Activated CD4-positive, alpha-beta T cell treated with anti-CD3 and anti-CD28 coated beads, Interleukin-10, Interleukin-2, amounts not matched to agents 100 ng/mL and 50 ng/mL, durations not matched to agents 16 hours and 8 hours (primary cell): ENCODE measurements at regions not wholly inside any gene's neighbourhood (a gene's known extent, or its start where the extent isn't known, plus 50 kb on each side); places are given as distances from the start of the nearest gene placed in this dataset.
"Not testable (repeated sequence)": the region's sequence is repeated elsewhere in the genome, so short reads cannot be mapped to it uniquely, and the experiment has no call there.

Experiments
- DNase-seq: peaks from one replicate; pipeline ENCODE4 v3.0.0-alpha.2; 2020

DNA sequence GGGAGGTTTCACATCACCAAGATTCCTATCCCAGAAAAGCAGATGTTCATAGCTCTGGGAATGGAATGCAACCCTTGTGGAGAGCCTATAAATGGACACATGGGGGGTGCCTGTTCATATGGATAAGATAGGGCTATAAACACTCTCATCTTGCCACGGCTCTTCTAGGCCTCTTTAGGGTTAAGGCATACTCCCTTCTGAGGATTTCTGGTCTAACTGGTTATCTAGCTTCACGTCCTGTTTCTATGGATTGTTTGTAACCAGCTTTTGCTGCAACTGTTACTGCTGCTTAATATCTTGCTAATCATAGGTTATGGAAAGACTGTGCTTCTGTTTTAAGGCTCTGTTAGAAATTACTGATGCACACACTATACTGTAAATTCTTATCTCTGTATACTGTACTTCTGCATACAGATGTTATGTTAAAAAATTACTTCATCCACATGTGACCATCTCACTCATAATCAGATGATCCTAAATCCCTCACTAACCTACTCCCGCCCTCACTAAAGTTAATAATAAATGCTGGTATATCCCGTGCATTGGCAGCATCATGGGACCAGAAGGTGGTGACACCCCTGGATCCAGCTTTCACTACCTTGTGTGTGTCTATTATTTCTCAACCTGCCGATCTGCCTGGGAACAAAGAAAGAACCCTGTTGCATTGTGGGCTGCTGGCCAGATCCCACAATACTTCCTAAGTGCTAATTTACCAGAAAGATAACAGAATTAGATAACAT is 68.7 kb downstream of the PRKAB2 start:
- DNase-seq: not testable (repeated sequence)

DNA sequence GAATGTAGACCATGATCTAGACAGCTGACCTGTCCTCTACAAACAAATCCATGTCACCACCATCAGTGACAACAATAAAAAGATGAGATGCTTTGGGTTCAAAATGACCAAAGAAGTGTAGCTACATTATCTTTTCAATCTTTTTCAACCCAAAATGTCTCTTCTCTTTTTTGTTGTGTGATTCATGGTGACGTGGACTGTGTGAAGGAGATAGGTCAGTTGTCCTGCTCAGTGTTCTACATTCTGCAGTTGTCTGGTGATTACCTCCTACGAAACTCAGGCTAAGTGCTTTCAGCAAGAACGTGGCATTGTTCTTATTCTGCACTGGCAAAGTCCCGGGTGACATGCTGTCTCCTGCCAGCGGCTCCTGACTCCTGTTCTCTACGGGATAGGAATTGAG is 73.1 kb downstream of the PRKAB2 start:
- no peak for DNase-seq

DNA sequence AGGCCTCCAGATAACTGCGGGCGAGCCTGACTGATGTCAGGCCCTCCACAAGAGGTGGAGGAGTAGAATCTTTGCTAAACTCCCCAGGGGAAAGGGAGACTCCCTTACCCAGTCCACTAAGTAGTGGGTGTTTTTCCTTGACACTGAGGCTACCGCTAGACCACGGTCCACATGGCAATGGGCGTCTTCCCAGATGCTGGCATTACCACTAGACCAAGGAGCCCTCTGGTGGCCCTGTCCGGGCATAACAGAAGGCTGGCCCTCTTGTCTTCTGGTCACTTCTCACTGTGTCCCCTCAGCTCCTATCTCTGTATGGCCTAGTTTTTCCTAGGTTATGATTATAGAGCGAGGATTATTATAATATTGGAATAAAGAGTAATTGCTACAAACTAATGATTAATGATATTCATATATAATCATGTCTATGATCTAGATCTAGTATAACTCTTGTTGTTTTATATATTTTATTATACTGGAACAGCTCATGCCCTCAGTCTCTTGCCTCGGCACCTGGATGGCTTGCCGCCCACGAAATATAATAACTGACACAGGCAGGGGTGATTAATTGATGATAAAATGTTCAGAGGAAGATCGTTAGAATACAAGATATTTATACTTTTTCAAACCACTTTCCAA is 73.8 kb downstream of the PRKAB2 start:
- peak; percentile 25 for DNase-seq

DNA sequence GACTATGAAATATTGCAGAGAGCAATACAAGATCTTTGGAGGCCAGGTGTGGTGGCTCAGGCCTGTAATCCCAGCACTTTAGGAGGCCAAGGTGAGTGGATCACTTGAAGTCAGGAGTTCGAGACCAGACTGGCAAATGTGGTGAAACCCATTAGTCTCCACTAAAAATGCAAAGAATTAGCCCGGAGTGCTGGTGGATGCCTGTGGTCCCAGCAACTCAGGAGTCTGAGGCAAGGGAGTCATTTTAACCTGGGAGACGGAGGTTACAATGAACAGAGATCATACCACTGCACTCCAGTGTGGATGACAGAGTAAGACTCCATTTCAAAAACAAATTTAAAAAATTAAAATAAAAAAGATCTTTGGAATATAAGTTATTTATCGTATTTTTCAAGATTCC is 76.6 kb downstream of the PRKAB2 start:
- DNase-seq: no peak

DNA sequence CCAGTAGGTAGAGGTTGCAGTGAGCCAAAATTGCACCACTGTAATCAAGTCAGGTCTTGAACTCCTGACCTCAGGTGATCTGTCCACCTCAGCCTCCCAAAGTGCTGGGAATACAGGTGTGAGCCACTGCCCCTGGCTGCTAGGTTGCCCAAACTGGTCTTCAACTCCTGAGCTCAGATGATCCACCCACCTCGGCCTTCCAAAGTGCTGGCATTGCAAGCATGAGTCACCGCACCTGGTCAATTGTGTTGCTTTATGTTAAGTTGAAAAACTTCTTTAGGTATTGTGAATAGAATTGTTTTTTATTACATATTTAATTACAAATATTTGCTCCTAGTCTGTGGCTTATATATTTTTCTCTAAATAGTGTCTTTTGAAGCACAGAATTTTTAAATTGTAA is 80.5 kb downstream of the PRKAB2 start:
- DNase-seq: no peak

DNA sequence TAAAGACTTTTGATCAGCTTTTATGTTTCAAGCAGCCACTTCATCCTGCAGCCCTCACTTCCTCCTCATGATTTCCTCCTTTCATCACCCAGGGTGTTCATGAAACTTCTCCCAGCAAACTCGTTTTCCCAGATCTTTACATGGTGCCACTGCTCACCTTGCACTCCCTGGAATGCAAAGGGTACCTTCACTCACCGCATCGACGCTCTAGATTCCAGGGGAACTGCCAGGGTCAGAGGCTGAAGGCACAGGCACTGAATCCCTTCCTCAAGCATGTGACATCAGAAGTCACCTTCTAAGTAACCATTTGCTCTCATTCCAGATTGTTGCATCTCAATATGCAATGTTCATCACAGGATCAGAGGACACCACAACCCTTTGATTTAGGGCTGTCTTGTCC is 82.8 kb downstream of the PRKAB2 start:
- DNase-seq: no peak

DNA sequence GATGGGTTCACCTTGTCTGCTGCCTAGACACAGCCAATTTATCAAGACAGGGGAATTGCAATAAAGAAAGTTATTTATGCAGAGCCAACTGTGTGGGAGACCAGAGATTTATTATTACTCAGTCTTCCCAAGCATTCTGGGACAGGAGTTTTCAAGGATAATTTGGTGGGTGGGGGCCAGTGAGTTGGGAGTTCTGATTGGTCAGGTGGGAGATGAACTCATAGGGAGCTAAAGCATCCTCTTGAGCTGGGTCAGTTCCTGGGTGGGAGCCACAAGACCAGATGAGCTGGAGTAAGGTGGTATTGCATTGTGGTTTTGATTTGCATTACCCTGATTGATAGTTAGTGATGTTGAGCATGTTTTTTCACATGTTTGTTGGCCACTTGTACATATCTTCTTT is 86.1 kb downstream of the PRKAB2 start:
- DNase-seq: no peak

DNA sequence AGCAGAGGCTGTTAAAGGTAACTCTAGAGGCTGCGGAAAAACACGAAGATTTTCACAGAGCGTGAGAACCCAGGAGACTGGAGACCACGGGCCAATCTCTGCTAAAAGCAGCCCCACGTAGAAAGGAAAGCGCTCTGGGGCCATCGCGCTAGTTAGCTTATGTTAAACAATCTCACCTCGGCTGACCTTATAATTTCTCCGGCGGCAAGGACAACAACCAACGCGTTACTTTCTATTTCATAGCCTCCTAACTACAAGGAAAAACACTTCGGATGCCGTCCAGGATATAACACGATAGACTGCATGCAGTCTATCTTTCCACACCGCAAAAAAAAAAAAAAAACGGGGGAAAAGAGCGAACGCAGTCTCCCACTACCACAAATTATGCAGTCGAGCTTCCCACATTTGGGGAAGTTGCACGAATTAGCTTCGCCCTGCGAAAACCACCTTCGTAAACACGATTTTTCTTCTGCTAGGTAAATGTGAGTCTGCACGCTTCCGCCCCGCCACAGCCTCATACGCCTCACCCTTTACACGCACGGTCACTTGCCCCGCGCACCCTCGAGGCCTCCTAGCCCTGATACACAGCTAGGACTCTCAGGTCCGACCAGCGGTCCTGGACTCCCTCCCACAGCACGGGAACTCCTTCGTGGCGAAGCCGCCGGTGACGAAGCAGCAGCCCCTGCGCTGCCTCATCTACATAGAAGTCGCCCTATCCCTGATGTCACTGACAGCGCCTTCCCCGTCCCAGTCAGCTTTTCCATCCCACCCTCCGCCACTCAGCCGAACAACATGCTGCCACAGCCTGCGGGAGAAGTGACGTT is 87.8 kb downstream of the PRKAB2 start:
- peak; percentile 88 for DNase-seq

DNA sequence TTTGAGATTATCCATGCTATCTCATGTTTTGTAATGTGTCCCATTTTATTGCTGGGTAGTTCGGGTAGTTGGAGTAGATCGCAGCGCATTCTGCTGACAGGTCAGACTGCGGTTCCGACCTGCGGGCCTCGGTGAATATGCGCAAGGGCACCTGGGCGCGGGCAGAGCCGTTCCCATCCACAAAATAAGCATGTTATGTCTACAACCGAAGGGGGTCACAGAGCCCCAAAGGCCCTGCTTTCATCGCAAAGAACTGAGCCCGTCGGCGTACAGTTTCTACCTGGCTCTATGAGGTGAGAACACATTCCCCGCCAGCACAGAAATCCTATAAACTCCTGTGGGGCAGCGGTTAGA is 88.4 kb downstream of the PRKAB2 start:
- DNase-seq: no peak

DNA sequence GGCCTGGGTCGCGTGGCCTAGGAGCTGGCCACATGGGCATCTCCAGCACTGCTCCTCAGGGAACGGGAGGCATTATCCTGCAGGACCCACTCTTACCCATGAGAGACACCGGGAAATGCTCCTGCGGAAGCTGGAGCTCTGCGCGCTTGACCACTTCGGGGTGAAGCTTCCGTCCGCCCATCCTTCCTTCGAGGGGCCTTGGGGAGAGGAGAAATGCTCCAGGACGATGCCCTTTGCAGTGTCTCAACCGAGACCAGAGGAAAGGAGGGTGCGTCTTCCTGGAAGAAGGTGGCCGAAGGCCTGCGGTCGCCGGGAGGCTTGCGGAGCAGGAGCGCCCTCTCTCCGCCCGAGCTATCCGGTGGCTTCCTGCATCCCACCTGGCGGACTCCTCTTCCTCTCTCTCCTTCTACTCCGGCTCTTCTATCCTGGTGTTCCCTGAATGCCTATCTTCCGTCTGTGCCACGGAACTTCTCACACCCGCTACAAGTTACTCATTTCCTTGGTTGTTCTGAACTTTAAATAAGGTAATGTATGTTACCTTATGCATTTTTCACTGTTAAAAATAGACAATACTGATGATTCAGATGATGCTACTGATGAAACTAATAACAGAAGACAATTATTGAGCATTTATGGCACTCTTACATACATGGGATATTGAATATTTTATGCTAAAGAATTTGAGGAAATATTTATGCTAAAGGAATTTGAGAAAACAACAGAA is 91.4 kb downstream of the PRKAB2 start:
- DNase-seq: no peak

DNA sequence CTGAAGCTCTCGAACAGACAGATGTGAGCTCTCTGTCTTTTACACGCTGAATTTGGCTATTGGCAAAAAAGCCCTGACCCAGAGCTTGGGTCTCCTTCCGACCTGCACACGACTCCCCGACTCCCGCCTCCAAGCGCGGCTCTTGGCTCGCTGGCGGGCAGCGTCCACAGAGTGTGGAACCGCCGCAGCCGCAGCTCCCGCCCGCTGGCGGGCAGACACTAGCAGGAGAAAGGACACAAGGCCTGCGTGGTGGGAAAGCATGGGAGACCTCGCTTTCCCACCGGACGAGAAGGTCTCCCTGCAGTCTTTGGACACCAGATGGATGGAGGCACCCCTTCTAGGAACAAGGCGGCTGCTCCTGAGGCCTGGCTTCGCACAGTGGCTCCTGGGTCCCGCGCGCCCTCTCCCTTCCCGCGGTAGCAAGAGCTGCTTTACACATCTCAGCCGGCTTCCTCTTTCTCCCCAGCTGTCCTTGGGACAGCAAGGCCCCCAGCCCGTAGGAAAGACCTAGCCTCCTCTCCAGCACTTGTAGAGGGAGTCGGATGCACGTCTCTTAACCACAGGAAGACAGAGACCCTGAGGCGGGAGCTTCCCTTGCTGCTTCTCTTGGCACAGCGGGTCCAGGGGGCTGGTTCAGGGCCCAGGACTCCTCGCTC is 92.1 kb downstream of the PRKAB2 start:
- no peak for DNase-seq

DNA sequence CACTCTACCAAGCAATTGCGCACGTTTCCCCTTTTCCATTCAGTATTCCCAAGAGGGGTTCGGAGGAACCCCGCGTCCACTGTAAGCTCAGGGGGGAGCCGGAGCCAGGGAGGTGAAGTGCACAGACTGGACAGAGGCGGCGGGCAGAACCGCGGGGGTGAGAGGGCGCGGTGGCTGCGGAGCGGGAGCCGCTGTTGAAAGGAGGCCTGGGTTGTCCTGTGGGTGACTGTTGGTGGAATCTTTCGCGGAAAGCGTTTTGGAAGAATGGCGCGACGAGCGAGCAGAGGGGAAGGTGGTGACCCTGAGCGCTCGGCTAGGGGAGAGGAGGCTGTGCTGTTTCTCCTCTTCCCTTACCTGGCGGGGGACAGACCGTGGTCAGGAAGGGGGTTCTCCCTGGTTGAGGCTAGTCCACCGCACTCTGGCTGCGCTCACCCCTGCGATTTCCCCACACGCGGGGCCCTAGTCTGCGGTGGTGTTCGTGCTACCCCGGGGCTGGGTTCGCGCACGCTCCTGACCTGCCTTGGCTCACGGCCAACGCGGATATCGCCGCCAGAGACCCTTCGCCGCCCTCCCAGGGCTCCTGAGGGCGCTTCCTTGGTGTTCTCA is 92.8 kb downstream of the PRKAB2 start:
- DNase-seq: no peak

DNA sequence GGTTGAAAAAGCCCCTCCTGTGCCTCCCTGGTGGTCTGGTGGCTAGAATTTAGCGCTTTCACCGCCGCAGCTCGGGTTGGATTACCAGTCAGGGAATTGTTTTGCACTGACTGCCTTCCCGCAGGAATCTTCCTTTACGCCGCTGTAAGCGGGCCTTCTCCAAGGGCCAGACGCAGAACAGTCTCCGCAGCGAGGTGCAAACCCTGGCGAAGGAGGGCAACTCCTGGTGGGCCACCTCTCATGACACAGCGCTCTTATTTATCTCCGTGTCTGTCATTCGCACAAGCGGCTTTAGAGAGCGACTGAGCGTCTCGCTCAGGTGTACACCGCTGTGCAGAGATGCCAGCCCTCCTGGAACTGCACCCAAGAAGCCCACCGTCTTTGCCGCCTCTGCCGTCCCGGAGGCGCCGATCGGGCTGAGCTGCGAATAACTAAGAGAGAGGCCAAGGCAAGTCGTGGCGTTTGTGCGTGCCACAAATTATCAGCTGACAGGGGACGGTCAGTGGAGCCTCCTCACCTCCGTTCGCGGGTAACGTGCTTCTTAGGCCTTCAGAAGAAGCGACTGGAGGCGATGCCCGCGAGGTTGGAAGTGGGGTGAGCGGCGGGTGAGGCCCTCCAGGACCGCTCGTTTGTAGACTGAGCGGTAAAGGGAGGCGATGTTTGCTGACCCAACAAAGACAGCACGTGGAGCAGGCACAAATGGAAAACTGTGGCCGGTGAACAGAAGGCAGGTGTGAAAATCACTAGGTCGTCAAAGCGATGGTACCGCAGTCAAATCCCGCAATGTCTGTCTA is 93.5 kb downstream of the PRKAB2 start:
- no peak for DNase-seq

DNA sequence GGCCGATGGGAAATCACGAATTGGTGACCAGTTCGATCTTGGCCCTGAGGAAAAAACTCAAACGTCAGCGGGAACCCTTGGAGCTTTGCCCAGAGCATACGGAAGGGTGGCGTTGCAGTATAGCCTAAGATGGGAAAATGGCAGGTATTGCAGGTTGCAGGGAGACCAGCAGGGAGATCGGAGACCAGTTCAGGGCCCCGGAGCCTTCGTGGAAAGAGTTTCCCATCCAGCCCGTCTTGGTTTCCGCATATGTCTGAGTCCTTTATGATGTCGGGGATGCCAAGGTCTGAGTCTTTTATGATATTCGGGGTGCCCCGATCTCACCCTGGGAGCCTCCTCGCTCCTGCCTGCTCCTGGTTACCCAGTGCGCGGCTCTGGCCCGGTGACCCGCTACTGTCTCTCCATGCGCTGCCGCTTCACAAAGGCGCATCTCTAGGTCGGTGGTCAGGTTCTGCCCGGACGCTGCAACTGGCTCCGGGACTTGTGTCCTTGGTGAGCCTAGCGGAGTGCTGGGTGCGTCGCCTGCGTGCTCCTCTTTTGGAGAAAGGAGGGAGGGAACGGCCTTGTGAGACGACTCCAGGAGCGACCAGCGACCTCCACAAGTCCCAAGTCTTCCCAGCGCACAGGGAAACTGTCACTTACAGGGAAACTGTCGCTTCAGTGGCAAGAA is 94.2 kb downstream of the PRKAB2 start:
- no peak for DNase-seq

DNA sequence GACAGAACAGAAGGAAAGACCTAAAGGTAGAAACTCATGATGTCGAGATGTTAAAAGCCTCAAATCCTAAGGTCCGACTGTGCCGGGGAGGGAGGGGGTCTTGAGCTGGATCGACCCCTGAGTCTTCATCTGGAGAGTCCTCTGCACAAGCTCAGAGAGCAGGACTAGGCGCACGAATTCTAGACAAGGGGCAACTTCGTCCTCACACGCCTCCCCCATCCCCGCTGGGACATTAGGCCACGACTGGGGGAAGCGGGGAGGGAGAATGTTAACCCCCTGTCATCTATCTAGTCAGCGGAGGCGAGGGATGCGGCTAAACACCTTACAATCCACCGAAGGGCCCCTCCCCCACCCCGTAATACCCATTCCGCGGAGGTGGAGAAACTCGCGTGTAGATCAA is 94.7 kb downstream of the PRKAB2 start:
- DNase-seq: no peak

DNA sequence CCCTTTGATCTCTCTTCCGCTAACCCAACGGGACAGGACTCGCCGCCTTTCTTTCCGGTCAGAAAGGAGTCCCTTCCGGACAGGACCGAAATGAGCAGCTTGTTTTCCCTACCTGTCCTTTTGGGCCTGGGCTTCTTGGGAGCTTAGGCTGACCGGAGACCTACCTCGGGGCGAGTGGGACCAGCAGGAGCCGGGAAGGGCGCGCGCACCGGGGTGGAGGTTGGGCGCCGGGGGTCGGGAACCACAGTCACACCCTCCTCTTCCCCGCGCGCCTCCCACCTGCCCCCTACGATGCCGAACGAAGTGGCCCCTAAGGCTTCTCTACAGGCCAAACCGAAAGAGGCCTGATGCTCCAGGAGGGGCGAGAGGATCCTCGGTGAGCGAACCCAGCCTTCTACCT is 95.2 kb downstream of the PRKAB2 start:
- DNase-seq: no peak

DNA sequence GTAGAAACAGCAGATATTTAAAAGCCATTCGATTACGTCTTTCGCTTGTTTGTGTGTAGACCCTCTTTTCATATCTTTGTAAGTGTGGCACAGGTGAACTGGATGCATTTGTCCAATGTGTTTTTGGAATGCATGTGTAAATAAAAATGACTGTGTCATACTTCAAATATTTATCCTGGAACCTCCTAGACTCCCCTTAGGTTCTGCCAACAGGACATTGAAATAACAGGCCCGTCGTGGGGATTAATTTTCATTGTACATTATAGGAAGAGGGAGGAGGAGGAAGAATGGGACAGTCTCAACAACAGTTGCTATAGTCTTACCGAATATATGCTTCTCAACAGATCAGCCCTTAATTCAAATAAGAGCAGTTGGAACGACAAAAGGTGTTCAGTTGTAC is 95.8 kb downstream of the PRKAB2 start:
- no peak for DNase-seq

DNA sequence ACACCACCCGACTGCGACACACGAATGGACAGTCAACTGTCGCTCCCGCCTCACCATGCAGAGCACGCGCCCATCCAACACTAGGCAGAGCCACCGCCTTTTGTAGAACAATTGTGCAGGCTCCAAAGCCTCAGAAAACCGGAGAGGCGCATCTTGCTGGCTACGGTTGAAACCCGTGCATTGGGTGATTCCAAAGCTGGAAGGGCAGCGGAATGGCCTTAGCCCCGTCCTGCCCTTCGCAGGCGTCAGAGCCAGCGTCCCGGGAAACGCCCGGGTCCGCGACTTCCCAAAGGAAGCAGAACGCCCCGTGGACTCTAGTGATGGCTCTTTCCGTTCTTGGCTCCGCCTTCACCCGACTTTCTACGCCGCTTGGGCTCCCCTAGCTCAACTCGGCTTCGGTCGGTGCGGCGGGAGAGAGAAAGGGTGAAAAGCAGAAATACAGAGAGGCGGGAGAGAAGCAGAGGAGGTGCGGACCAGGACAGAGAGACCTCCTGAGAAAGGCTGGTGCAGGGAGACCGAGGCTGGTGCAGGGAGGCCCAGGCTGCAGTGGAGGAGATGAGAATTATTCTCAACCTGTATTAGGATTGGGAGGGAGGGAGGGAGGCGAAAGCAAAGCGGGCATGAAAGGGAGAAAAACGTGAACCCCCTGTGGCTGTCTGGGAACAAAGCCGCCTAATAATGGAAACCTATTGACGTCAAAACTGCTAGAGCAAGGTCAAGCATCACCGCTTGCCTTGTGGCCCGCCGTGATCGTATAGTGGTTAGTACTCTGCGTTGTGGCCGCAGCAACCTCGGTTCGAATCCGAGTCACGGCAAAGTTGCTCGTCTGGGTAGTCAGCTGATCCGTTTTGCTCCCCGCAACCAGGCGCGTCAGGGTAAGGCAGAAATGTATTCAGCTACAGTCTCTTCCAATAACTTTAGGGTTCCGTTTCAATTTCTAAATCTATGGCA is 99.5 kb downstream of the PRKAB2 start:
- no peak for DNase-seq

DNA sequence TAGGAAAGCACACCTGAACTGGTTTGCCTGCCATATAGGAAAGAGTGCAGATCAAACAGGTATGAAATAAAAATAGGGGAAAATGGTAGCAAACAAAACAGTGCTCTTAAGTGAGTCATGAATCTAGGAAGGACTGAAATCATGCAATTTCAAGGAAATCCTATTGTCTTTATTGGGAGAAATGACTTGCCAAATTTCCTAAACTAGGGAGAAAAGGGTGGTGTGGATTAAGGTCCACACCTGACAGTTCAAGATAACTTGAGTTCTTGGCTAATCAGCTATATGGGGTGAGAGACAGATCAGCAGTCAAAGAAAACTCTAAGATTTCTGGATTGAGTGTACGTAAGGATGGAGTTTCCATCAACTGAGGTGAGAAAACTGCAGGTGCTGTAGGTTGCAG is 101.1 kb downstream of the PRKAB2 start:
- no peak for DNase-seq

DNA sequence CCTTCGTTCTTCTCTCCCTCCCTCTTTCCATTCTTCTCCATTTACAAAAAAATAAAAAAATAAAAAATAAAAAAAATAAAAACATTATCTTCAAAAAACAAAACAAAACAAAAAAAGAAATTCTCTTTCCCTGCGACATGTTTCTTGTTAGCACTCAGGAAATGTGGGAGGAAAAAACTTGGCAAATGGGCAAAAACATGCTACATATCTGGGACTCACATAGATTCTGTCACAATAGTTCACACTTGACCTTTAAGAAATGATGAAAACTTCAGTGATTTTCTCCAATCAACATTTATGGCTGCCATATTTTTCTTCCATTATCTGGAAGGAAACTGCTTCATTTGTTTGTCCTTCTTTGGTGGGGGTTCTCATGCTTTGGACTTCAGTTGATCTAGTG is 109.3 kb downstream of the PRKAB2 start:
- DNase-seq: no peak
